Sigmoid colon (tissue), 4 donors: ENCODE measurements at regions not wholly inside any gene's neighbourhood (a gene's known extent, or its start where the extent isn't known, plus 50 kb on each side); places are given as distances from the start of the nearest gene placed in this dataset.

Source experiments
- CTCF ChIP-seq, 4 experiments: fragments of 450-650 bp in 3 of 4; fragments of 200-600 bp in 1 of 4; IDR thresholded peaks; one replicate each; pipeline ENCODE4 v1.5.1; 2016 to 2019; ENCODE audit warnings: antibody characterized with exemption in 4 of 4, mild to moderate bottlenecking in 3 of 4, moderate library complexity in 2 of 4
- EP300 ChIP-seq, 4 donors: sonication (generic); formaldehyde crosslinking; IDR thresholded peaks; one replicate each; pipeline ENCODE4 v1.6.1; 2017; ENCODE audit warnings: antibody characterized with exemption in 4 of 4
- POLR2A ChIP-seq, 2 donors: fragments of 450-650 bp; IDR thresholded peaks; one replicate each; pipeline ENCODE4 v1.6.1; 2016; ENCODE audit warnings: antibody characterized with exemption in 2 of 2, mild to moderate bottlenecking in 2 of 2, moderate library complexity in 2 of 2
- POLR2AphosphoS5 ChIP-seq, 4 donors: sonication (generic); formaldehyde crosslinking; IDR thresholded peaks; one replicate each; pipeline ENCODE4 v1.6.1; 2017; ENCODE audit warnings: antibody characterized with exemption in 4 of 4

GRCh38 chr3:161577662-161578061, 81.1 kb downstream of the OTOL1 start:
- TF ChIP-seq CTCF (IDR thresholded peaks at IDR 0.05), result no peak
- TF ChIP-seq POLR2A (IDR thresholded peaks at IDR 0.05), result no peak
- TF ChIP-seq EP300 (IDR thresholded peaks at IDR 0.05), result no peak
- TF ChIP-seq POLR2AphosphoS5 (IDR thresholded peaks at IDR 0.05), result no peak
